ENCODE measurements at regions not wholly inside any gene's neighbourhood (a gene's known extent, or its start where the extent isn't known, plus 50 kb on each side); places are given as distances from the start of the nearest gene placed in this dataset.

GRCh38 chr2:16166327-16166981 is 226.1 kb downstream of the MYCN start:
- H3K36me3 ChIP-seq: no peaks in the 10 kb centered on the region
- no peak for TF ChIP-seq CTCF (IDR thresholded peaks at IDR 0.05)
- no peaks in the 10 kb centered on the region for H3K27me3 ChIP-seq
- H3K4me1 ChIP-seq: no peaks in the 10 kb centered on the region
- no peak overlapping the region for H3K4me3 ChIP-seq
- H3K9me3 ChIP-seq: no peaks in the 10 kb centered on the region
- H3K27ac ChIP-seq: no peak overlapping the region
- DNase-seq (ENCODE audit: low spot score): no peak

GRCh38 chr2:16165518-16166326 is 225.4 kb downstream of the MYCN start:
- Histone ChIP-seq H3K4me3 (no peak overlapping the region), H3K4me1 (no peaks in the 10 kb centered on the region), H3K36me3 (no peaks in the 10 kb centered on the region), H3K9me3 (no peaks in the 10 kb centered on the region), H3K27me3 (no peaks in the 10 kb centered on the region), H3K27ac (no peak overlapping the region)
- no peak for TF ChIP-seq CTCF (IDR thresholded peaks at IDR 0.05)
- DNase-seq (ENCODE audit: low spot score): no peak

GRCh38 chr2:16162491-16163040 is 222.2 kb downstream of the MYCN start:
- no peaks in the 10 kb centered on the region for H3K36me3 ChIP-seq
- no peaks in the 10 kb centered on the region for H3K9me3 ChIP-seq
- H3K27me3 ChIP-seq: no peaks in the 10 kb centered on the region
- TF ChIP-seq CTCF (IDR thresholded peaks at IDR 0.05): no peak
- no peaks in the 10 kb centered on the region for H3K4me1 ChIP-seq
- no peak overlapping the region for H3K27ac ChIP-seq
- DNase-seq (ENCODE audit: low spot score): no peak
- no peak overlapping the region for H3K4me3 ChIP-seq

- Histone ChIP-seq H3K4me3 (no peak overlapping the region), H3K9me3 (no peaks in the 10 kb centered on the region), H3K27me3 (no peaks in the 10 kb centered on the region), H3K4me1 (no peaks in the 10 kb centered on the region), H3K36me3 (no peaks in the 10 kb centered on the region), H3K27ac (no peak overlapping the region)
- no peak for DNase-seq (ENCODE audit: low spot score)
- TF ChIP-seq CTCF (IDR thresholded peaks at IDR 0.05): no peak
Measured at GRCh38 chr2:16161768-16162490, 221.6 kb downstream of the MYCN start.

GRCh38 chr2:16161085-16161565 is 220.8 kb downstream of the MYCN start:
- no peak for TF ChIP-seq CTCF (IDR thresholded peaks at IDR 0.05)
- Histone ChIP-seq H3K27ac (no peak overlapping the region), H3K4me3 (no peak overlapping the region), H3K27me3 (no peaks in the 10 kb centered on the region), H3K36me3 (no peaks in the 10 kb centered on the region), H3K4me1 (no peaks in the 10 kb centered on the region), H3K9me3 (no peaks in the 10 kb centered on the region)
- no peak for DNase-seq (ENCODE audit: low spot score)
